H1 (cell line): ENCODE measurements at regions not wholly inside any gene's neighbourhood (a gene's known extent, or its start where the extent isn't known, plus 50 kb on each side); places are given as distances from the start of the nearest gene placed in this dataset.

Experiments used
- ASH2L ChIP-seq: fragments of 200-600, 300-600 bp; sonication (generic); IDR thresholded peaks from one replicate; pipeline ENCODE4 v1.7.1; 2017; ENCODE audit warnings: low read length
- JUN ChIP-seq: IDR thresholded peaks from 2 replicates; pipeline ENCODE4 v1.6.1; 2011; ENCODE audit warnings: low read depth, mild to moderate bottlenecking, improper control_type of control experiment, low read length
- POLR2AphosphoS5 ChIP-seq: IDR thresholded peaks from 2 replicates; pipeline ENCODE4 v1.6.1; 2011; ENCODE audit warnings: low read depth, low read length
- TF ChIP-seq, protein P1 (sequence below): fragments of 300-600 bp; sonication (generic); IDR thresholded peaks from 2 replicates; pipeline ENCODE4 v1.7.1; 2012; ENCODE audit warnings: low read length, moderate library complexity, mild to moderate bottlenecking, inconsistent platforms; ENCODE audit not compliant: insufficient replicate concordance

DNA sequence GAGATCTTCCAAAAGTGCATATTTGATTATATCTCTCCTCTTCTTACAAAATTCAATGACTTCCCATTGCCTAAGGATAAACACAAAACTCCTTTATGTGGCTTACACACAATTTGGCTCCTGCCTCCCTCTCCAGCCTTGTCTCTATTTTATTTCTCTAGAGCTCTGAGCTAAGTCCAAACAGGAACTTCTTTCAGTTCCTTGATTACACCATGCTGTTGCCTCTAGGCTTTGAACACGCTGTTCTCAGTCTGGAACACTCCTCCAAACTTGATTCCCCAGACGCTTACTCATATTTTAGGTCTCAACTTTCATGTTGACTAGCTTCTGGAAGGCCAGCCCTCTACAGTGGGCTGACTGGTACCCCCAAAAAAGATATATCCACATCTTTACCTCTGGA is 258.5 kb downstream of the COG6 start (continued):
- TF ChIP-seq, protein P1, sequence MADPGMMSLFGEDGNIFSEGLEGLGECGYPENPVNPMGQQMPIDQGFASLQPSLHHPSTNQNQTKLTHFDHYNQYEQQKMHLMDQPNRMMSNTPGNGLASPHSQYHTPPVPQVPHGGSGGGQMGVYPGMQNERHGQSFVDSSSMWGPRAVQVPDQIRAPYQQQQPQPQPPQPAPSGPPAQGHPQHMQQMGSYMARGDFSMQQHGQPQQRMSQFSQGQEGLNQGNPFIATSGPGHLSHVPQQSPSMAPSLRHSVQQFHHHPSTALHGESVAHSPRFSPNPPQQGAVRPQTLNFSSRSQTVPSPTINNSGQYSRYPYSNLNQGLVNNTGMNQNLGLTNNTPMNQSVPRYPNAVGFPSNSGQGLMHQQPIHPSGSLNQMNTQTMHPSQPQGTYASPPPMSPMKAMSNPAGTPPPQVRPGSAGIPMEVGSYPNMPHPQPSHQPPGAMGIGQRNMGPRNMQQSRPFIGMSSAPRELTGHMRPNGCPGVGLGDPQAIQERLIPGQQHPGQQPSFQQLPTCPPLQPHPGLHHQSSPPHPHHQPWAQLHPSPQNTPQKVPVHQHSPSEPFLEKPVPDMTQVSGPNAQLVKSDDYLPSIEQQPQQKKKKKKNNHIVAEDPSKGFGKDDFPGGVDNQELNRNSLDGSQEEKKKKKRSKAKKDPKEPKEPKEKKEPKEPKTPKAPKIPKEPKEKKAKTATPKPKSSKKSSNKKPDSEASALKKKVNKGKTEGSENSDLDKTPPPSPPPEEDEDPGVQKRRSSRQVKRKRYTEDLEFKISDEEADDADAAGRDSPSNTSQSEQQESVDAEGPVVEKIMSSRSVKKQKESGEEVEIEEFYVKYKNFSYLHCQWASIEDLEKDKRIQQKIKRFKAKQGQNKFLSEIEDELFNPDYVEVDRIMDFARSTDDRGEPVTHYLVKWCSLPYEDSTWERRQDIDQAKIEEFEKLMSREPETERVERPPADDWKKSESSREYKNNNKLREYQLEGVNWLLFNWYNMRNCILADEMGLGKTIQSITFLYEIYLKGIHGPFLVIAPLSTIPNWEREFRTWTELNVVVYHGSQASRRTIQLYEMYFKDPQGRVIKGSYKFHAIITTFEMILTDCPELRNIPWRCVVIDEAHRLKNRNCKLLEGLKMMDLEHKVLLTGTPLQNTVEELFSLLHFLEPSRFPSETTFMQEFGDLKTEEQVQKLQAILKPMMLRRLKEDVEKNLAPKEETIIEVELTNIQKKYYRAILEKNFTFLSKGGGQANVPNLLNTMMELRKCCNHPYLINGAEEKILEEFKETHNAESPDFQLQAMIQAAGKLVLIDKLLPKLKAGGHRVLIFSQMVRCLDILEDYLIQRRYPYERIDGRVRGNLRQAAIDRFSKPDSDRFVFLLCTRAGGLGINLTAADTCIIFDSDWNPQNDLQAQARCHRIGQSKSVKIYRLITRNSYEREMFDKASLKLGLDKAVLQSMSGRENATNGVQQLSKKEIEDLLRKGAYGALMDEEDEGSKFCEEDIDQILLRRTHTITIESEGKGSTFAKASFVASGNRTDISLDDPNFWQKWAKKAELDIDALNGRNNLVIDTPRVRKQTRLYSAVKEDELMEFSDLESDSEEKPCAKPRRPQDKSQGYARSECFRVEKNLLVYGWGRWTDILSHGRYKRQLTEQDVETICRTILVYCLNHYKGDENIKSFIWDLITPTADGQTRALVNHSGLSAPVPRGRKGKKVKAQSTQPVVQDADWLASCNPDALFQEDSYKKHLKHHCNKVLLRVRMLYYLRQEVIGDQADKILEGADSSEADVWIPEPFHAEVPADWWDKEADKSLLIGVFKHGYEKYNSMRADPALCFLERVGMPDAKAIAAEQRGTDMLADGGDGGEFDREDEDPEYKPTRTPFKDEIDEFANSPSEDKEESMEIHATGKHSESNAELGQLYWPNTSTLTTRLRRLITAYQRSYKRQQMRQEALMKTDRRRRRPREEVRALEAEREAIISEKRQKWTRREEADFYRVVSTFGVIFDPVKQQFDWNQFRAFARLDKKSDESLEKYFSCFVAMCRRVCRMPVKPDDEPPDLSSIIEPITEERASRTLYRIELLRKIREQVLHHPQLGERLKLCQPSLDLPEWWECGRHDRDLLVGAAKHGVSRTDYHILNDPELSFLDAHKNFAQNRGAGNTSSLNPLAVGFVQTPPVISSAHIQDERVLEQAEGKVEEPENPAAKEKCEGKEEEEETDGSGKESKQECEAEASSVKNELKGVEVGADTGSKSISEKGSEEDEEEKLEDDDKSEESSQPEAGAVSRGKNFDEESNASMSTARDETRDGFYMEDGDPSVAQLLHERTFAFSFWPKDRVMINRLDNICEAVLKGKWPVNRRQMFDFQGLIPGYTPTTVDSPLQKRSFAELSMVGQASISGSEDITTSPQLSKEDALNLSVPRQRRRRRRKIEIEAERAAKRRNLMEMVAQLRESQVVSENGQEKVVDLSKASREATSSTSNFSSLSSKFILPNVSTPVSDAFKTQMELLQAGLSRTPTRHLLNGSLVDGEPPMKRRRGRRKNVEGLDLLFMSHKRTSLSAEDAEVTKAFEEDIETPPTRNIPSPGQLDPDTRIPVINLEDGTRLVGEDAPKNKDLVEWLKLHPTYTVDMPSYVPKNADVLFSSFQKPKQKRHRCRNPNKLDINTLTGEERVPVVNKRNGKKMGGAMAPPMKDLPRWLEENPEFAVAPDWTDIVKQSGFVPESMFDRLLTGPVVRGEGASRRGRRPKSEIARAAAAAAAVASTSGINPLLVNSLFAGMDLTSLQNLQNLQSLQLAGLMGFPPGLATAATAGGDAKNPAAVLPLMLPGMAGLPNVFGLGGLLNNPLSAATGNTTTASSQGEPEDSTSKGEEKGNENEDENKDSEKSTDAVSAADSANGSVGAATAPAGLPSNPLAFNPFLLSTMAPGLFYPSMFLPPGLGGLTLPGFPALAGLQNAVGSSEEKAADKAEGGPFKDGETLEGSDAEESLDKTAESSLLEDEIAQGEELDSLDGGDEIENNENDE, result no peak
- TF ChIP-seq POLR2AphosphoS5 (no peak), JUN (no peak), ASH2L (no peak)
